ENCODE measurements at regions not wholly inside any gene's neighbourhood (a gene's known extent, or its start where the extent isn't known, plus 50 kb on each side); places are given as distances from the start of the nearest gene placed in this dataset.
A peak's percentile ranks its signal among the peaks of the same experiment; 100 is the strongest.
"Not testable (repeated sequence)": the region's sequence is repeated elsewhere in the genome, so short reads cannot be mapped to it uniquely, and the experiment has no call there.

GRCh38 chr10:109317746-109318366 is 605.5 kb downstream of the XPNPEP1 start:
- Histone ChIP-seq H2AK9ac (replicated peaks; ENCODE audit: low read depth, low read length, poor library complexity) (no peak overlapping the region), H3K56ac (ENCODE audit: extremely low read depth, insufficient read depth, low read length) (no peak overlapping the region), H3K23ac (ENCODE audit: low read depth, low read length) (no peak overlapping the region), H3K9me3 (ENCODE audit: control insufficient read depth, insufficient read depth, low read length) (no peaks in the 10 kb centered on the region), H2AFZ (replicated peaks; ENCODE audit: low read length, poor library complexity) (peak overlapping the region; percentile 64), H3K18ac (ENCODE audit: low read depth, low read length) (no peak overlapping the region), H3K4me2 (ENCODE audit: low read depth, low read length) (no peak overlapping the region), H4K8ac (ENCODE audit: low read depth in 2 of 2, low read length in 2 of 2) (no peak overlapping the region), H4K91ac (ENCODE audit: insufficient read depth, low read depth, low read length) (no peak overlapping the region), H2BK20ac (ENCODE audit: low read depth, low read length) (no peak overlapping the region), H2BK5ac (ENCODE audit: low read depth, low read length, poor library complexity, severe bottlenecking) (no peak overlapping the region), H3K27ac (ENCODE audit: insufficient read depth, low read length) (no peak overlapping the region), H3K9ac (ENCODE audit: low read depth, low read length) (no peak overlapping the region), H3K4ac (ENCODE audit: low read depth, low read length) (no peak overlapping the region), H2BK15ac (ENCODE audit: low read depth, low read length) (no peak overlapping the region), H3K36me3 (ENCODE audit: control insufficient read depth, insufficient read depth, low read length) (no peaks in the 10 kb centered on the region), H2BK120ac (ENCODE audit: low read depth, low read length) (no peak overlapping the region), H4K5ac (ENCODE audit: low read depth, low read length) (no peak overlapping the region), H3K79me1 (ENCODE audit: low read depth in 1 of 2, low read length in 2 of 2) (no peaks in the 10 kb centered on the region), H2AK5ac (ENCODE audit: low read depth, low read length) (no peak overlapping the region), H3K9me1 (ENCODE audit: insufficient read depth, low read length) (no peaks in the 10 kb centered on the region), H3K4me1 (ENCODE audit: control insufficient read depth, insufficient read depth, low read length) (no peaks in the 10 kb centered on the region), H3K27me3 (ENCODE audit: control insufficient read depth, insufficient read depth, low read length) (no peaks in the 10 kb centered on the region), H3K14ac (replicated peaks; ENCODE audit: low read depth, low read length) (no peak overlapping the region), H4K20me1 (ENCODE audit: insufficient read depth, low read length) (no peaks in the 10 kb centered on the region), H3K4me3 (ENCODE audit: insufficient read depth, low read depth, low read length) (no peak overlapping the region)
- no TSS peak for BruUV-seq (replicated peaks)
- POLR2A ChIA-PET (ENCODE audit: unreplicated experiment) = no interaction called here
- WGBS, 2 experiments (ENCODE audit: extremely low coverage in 2 of 2, insufficient read length in 1 of 2) = 70% methylated on average over 2 of the region's 3 CpGs; no CpG with 5 or more reads in 1 of the 2 experiments
- CTCF ChIA-PET = no interaction called here
- DNase-seq (no peak), ATAC-seq (ENCODE audit: low read depth) (no peak)
- TF ChIP-seq RAD21 (IDR thresholded peaks at IDR 0.05; ENCODE audit: low read length) (no peak), MAFK (IDR thresholded peaks at IDR 0.05; ENCODE audit: low read depth, low read length) (no peak), POLR2A (IDR thresholded peaks at IDR 0.05; ENCODE audit: low read depth, low read length) (no peak)
- intact Hi-C loops (cut with micrococcal nuclease) = no loop called here
- dilution Hi-C loops (cut with HindIII; ENCODE audit: low sequenced_read_pairs, unreplicated experiment) = no loop called here
- in situ Hi-C loops (cut with MboI; ENCODE audit: low sequenced_read_pairs) = no loop called here

DNA sequence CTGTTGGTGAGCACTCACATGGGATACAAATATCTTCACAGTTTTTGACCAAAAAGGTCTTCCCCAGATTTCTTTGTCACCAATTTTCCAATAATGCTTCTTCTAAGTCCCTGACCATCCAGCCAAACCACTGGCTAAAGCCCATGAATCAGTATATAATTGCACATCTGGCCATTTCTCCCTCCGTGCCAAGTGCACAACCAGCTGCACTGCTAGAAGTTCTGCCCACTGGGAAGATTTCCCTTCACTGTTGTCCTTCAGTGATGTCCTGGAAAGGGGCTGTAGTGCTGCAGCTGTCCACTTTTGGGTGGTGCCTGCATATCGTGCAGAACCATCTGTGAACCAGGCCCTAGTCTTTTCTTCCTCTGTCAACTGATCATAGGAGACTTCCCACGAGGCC is 609.3 kb downstream of the XPNPEP1 start:
- H2AFZ ChIP-seq (replicated peaks; ENCODE audit: low read length, poor library complexity); POLR2A ChIA-PET (ENCODE audit: unreplicated experiment); H2BK120ac ChIP-seq (ENCODE audit: low read depth, low read length); H2AK5ac ChIP-seq (ENCODE audit: low read depth, low read length); H4K5ac ChIP-seq (ENCODE audit: low read depth, low read length); intact Hi-C loops (cut with micrococcal nuclease); H3K4me3 ChIP-seq (ENCODE audit: insufficient read depth, low read depth, low read length); H2BK20ac ChIP-seq (ENCODE audit: low read depth, low read length); H4K8ac ChIP-seq (ENCODE audit: low read depth in 2 of 2, low read length in 2 of 2); H2BK5ac ChIP-seq (ENCODE audit: low read depth, low read length, poor library complexity, severe bottlenecking); H3K23ac ChIP-seq (ENCODE audit: low read depth, low read length); H3K14ac ChIP-seq (replicated peaks; ENCODE audit: low read depth, low read length); H3K4ac ChIP-seq (ENCODE audit: low read depth, low read length); H2AK9ac ChIP-seq (replicated peaks; ENCODE audit: low read depth, low read length, poor library complexity); H3K9me3 ChIP-seq (ENCODE audit: control insufficient read depth, insufficient read depth, low read length); H3K79me1 ChIP-seq (ENCODE audit: low read depth in 1 of 2, low read length in 2 of 2); H3K27me3 ChIP-seq (ENCODE audit: control insufficient read depth, insufficient read depth, low read length); H3K4me2 ChIP-seq (ENCODE audit: low read depth, low read length); H4K20me1 ChIP-seq (ENCODE audit: insufficient read depth, low read length); H4K91ac ChIP-seq (ENCODE audit: insufficient read depth, low read depth, low read length); dilution Hi-C loops (cut with HindIII; ENCODE audit: low sequenced_read_pairs, unreplicated experiment); H3K18ac ChIP-seq (ENCODE audit: low read depth, low read length); DNase-seq; in situ Hi-C loops (cut with MboI; ENCODE audit: low sequenced_read_pairs); CTCF ChIA-PET; H3K36me3 ChIP-seq (ENCODE audit: control insufficient read depth, insufficient read depth, low read length); H3K9ac ChIP-seq (ENCODE audit: low read depth, low read length); H3K9me1 ChIP-seq (ENCODE audit: insufficient read depth, low read length); H2BK15ac ChIP-seq (ENCODE audit: low read depth, low read length); H3K4me1 ChIP-seq (ENCODE audit: control insufficient read depth, insufficient read depth, low read length); H3K56ac ChIP-seq (ENCODE audit: extremely low read depth, insufficient read depth, low read length); H3K27ac ChIP-seq (ENCODE audit: insufficient read depth, low read length); BruUV-seq (replicated peaks); ATAC-seq (ENCODE audit: low read depth): not testable (repeated sequence)
- WGBS, 2 experiments (ENCODE audit: extremely low coverage in 2 of 2, insufficient read length in 1 of 2) = 60% methylated on average over 1 of the region's 3 CpGs; no CpG with 5 or more reads in 1 of the 2 experiments

Data from IMR-90 (cell line).